ENCODE measurements at regions not wholly inside any gene's neighbourhood (a gene's known extent, or its start where the extent isn't known, plus 50 kb on each side); places are given as distances from the start of the nearest gene placed in this dataset.

GRCh38 chr3:118187221-118187620, 847.4 kb downstream of the IGSF11 start:
- Histone ChIP-seq H3K27ac (ENCODE audit: low read length) (no peak overlapping the region), H3K4me1 (ENCODE audit: insufficient read depth, low read length) (no peaks in the 10 kb centered on the region), H3K36me3 (ENCODE audit: insufficient read depth, low read depth, low read length) (no peaks in the 10 kb centered on the region), H3K4me3 (ENCODE audit: low read length) (no peak overlapping the region), H3K9ac (ENCODE audit: low read depth, low read length) (no peak overlapping the region), H3K27me3 (ENCODE audit: insufficient read depth, low read length) (no peaks in the 10 kb centered on the region), H3K9me3 (ENCODE audit: insufficient read depth, low read depth, low read length) (no peaks in the 10 kb centered on the region)

- H3K4me3 ChIP-seq (ENCODE audit: low read length): no peak overlapping the region
- no peaks in the 10 kb centered on the region for H3K36me3 ChIP-seq (ENCODE audit: insufficient read depth, low read depth, low read length)
- H3K4me1 ChIP-seq (ENCODE audit: insufficient read depth, low read length): no peaks in the 10 kb centered on the region
- H3K27ac ChIP-seq (ENCODE audit: low read length): no peak overlapping the region
- no peaks in the 10 kb centered on the region for H3K27me3 ChIP-seq (ENCODE audit: insufficient read depth, low read length)
- H3K9ac ChIP-seq (ENCODE audit: low read depth, low read length): no peak overlapping the region
- peaks cover 17% of the 10 kb centered on the region; the same call in 1 of the 2 replicates for H3K9me3 ChIP-seq (ENCODE audit: insufficient read depth, low read depth, low read length)
Measured at GRCh38 chr3:118196183-118196582, 838.5 kb downstream of the IGSF11 start.

GRCh38 chr3:118199044-118199443, 835.6 kb downstream of the IGSF11 start:
- Histone ChIP-seq H3K9me3 (ENCODE audit: insufficient read depth, low read depth, low read length) (peaks cover 17% of the 10 kb centered on the region; the same call in 1 of the 2 replicates), H3K36me3 (ENCODE audit: insufficient read depth, low read depth, low read length) (no peaks in the 10 kb centered on the region), H3K27ac (ENCODE audit: low read length) (no peak overlapping the region)

GRCh38 chr3:118204052-118204656, 830.5 kb downstream of the IGSF11 start:
- Histone ChIP-seq H3K9me3 (ENCODE audit: insufficient read depth, low read depth, low read length) (no peaks in the 10 kb centered on the region), H3K4me3 (ENCODE audit: low read length) (no peak overlapping the region)

More at GRCh38 chr3:118199044-118199443, 835.6 kb downstream of the IGSF11 start:
- no peaks in the 10 kb centered on the region for H3K4me1 ChIP-seq (ENCODE audit: insufficient read depth, low read length)
- H3K9ac ChIP-seq (ENCODE audit: low read depth, low read length): no peak overlapping the region
- no peak overlapping the region for H3K4me3 ChIP-seq (ENCODE audit: low read length)
- H3K27me3 ChIP-seq (ENCODE audit: insufficient read depth, low read length): no peaks in the 10 kb centered on the region

GRCh38 chr3:118207271-118207670, 827.4 kb downstream of the IGSF11 start:
- H3K4me3 ChIP-seq (ENCODE audit: low read length): no peak overlapping the region
- H3K9me3 ChIP-seq (ENCODE audit: insufficient read depth, low read depth, low read length): no peaks in the 10 kb centered on the region
- no peaks in the 10 kb centered on the region for H3K36me3 ChIP-seq (ENCODE audit: insufficient read depth, low read depth, low read length)
- no peak overlapping the region for H3K27ac ChIP-seq (ENCODE audit: low read length)
- no peaks in the 10 kb centered on the region for H3K27me3 ChIP-seq (ENCODE audit: insufficient read depth, low read length)
- no peaks in the 10 kb centered on the region for H3K4me1 ChIP-seq (ENCODE audit: insufficient read depth, low read length)
- H3K9ac ChIP-seq (ENCODE audit: low read depth, low read length): no peak overlapping the region

More at GRCh38 chr3:118204052-118204656, 830.5 kb downstream of the IGSF11 start:
- Histone ChIP-seq H3K9ac (ENCODE audit: low read depth, low read length) (no peak overlapping the region), H3K4me1 (ENCODE audit: insufficient read depth, low read length) (no peaks in the 10 kb centered on the region), H3K36me3 (ENCODE audit: insufficient read depth, low read depth, low read length) (no peaks in the 10 kb centered on the region), H3K27me3 (ENCODE audit: insufficient read depth, low read length) (no peaks in the 10 kb centered on the region), H3K27ac (ENCODE audit: low read length) (no peak overlapping the region)

- Histone ChIP-seq H3K9ac (ENCODE audit: low read depth, low read length) (no peak overlapping the region), H3K9me3 (ENCODE audit: insufficient read depth, low read depth, low read length) (no peaks in the 10 kb centered on the region), H3K36me3 (ENCODE audit: insufficient read depth, low read depth, low read length) (no peaks in the 10 kb centered on the region), H3K27me3 (ENCODE audit: insufficient read depth, low read length) (no peaks in the 10 kb centered on the region), H3K4me1 (ENCODE audit: insufficient read depth, low read length) (no peaks in the 10 kb centered on the region), H3K27ac (ENCODE audit: low read length) (no peak overlapping the region), H3K4me3 (ENCODE audit: low read length) (no peak overlapping the region)
Measured at GRCh38 chr3:118208642-118209041, 826.0 kb downstream of the IGSF11 start.

- Histone ChIP-seq H3K4me1 (ENCODE audit: insufficient read depth, low read length) (no peaks in the 10 kb centered on the region), H3K4me3 (ENCODE audit: low read length) (no peak overlapping the region), H3K36me3 (ENCODE audit: insufficient read depth, low read depth, low read length) (no peaks in the 10 kb centered on the region), H3K27me3 (ENCODE audit: insufficient read depth, low read length) (no peaks in the 10 kb centered on the region), H3K9ac (ENCODE audit: low read depth, low read length) (no peak overlapping the region), H3K27ac (ENCODE audit: low read length) (no peak overlapping the region), H3K9me3 (ENCODE audit: insufficient read depth, low read depth, low read length) (no peaks in the 10 kb centered on the region)
Measured at GRCh38 chr3:118213892-118214291, 820.8 kb downstream of the IGSF11 start.

- no peaks in the 10 kb centered on the region for H3K27me3 ChIP-seq (ENCODE audit: insufficient read depth, low read length)
- no peaks in the 10 kb centered on the region for H3K4me1 ChIP-seq (ENCODE audit: insufficient read depth, low read length)
- no peaks in the 10 kb centered on the region for H3K9me3 ChIP-seq (ENCODE audit: insufficient read depth, low read depth, low read length)
- no peak overlapping the region for H3K9ac ChIP-seq (ENCODE audit: low read depth, low read length)
- H3K27ac ChIP-seq (ENCODE audit: low read length): no peak overlapping the region
- no peaks in the 10 kb centered on the region for H3K36me3 ChIP-seq (ENCODE audit: insufficient read depth, low read depth, low read length)
- H3K4me3 ChIP-seq (ENCODE audit: low read length): no peak overlapping the region
Measured at GRCh38 chr3:118226206-118226605, 808.4 kb downstream of the IGSF11 start.

- Histone ChIP-seq H3K27me3 (ENCODE audit: insufficient read depth, low read length) (no peaks in the 10 kb centered on the region), H3K9ac (ENCODE audit: low read depth, low read length) (no peak overlapping the region), H3K36me3 (ENCODE audit: insufficient read depth, low read depth, low read length) (no peaks in the 10 kb centered on the region), H3K9me3 (ENCODE audit: insufficient read depth, low read depth, low read length) (no peaks in the 10 kb centered on the region), H3K4me3 (ENCODE audit: low read length) (no peak overlapping the region), H3K27ac (ENCODE audit: low read length) (no peak overlapping the region), H3K4me1 (ENCODE audit: insufficient read depth, low read length) (no peaks in the 10 kb centered on the region)
Measured at GRCh38 chr3:118227191-118227590, 807.5 kb downstream of the IGSF11 start.

GRCh38 chr3:118228151-118228550, 806.5 kb downstream of the IGSF11 start:
- H3K9me3 ChIP-seq (ENCODE audit: insufficient read depth, low read depth, low read length): no peaks in the 10 kb centered on the region
- H3K27ac ChIP-seq (ENCODE audit: low read length): no peak overlapping the region
- H3K4me3 ChIP-seq (ENCODE audit: low read length): no peak overlapping the region
- no peaks in the 10 kb centered on the region for H3K4me1 ChIP-seq (ENCODE audit: insufficient read depth, low read length)
- no peaks in the 10 kb centered on the region for H3K27me3 ChIP-seq (ENCODE audit: insufficient read depth, low read length)
- no peak overlapping the region for H3K9ac ChIP-seq (ENCODE audit: low read depth, low read length)
- H3K36me3 ChIP-seq (ENCODE audit: insufficient read depth, low read depth, low read length): no peaks in the 10 kb centered on the region

GRCh38 chr3:118229196-118229595, 805.5 kb downstream of the IGSF11 start:
- Histone ChIP-seq H3K9me3 (ENCODE audit: insufficient read depth, low read depth, low read length) (no peaks in the 10 kb centered on the region), H3K27me3 (ENCODE audit: insufficient read depth, low read length) (no peaks in the 10 kb centered on the region), H3K4me3 (ENCODE audit: low read length) (no peak overlapping the region), H3K36me3 (ENCODE audit: insufficient read depth, low read depth, low read length) (no peaks in the 10 kb centered on the region), H3K9ac (ENCODE audit: low read depth, low read length) (no peak overlapping the region), H3K4me1 (ENCODE audit: insufficient read depth, low read length) (no peaks in the 10 kb centered on the region), H3K27ac (ENCODE audit: low read length) (no peak overlapping the region)

- Histone ChIP-seq H3K27me3 (ENCODE audit: insufficient read depth, low read length) (no peaks in the 10 kb centered on the region), H3K4me3 (ENCODE audit: low read length) (no peak overlapping the region), H3K4me1 (ENCODE audit: insufficient read depth, low read length) (no peaks in the 10 kb centered on the region), H3K27ac (ENCODE audit: low read length) (no peak overlapping the region), H3K36me3 (ENCODE audit: insufficient read depth, low read depth, low read length) (no peaks in the 10 kb centered on the region), H3K9ac (ENCODE audit: low read depth, low read length) (no peak overlapping the region), H3K9me3 (ENCODE audit: insufficient read depth, low read depth, low read length) (no peaks in the 10 kb centered on the region)
Measured at GRCh38 chr3:118231578-118231977, 803.1 kb downstream of the IGSF11 start.

Measured in iPS-20b (cell line).